ENCODE measurements at regions not wholly inside any gene's neighbourhood (a gene's known extent, or its start where the extent isn't known, plus 50 kb on each side); places are given as distances from the start of the nearest gene placed in this dataset.

DNA sequence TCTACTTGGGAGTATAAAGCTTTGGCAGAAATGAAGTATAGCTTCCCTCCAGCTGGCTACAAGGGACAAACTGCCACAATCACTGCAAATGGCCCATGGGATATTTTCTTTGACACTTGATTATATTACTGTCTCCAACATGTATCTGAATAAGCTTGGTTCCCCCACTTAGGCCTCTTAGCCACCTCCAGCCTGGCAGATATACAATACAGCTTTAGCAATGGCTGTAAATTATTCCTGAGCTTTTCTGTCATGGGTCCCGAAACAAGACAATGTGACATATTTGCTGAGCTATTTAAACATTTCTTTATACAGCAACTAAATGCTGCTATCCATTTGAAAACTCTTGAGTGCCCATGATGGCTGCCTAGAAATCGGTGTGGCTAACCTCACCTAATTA, 406.2 kb downstream of the SUCLG1 start:
- no peak for TF ChIP-seq ZNF701 (tag by site-specific recombination; IDR thresholded peaks at IDR 0.05)
- TF ChIP-seq YY1 (tag by site-specific recombination; IDR thresholded peaks at IDR 0.05) = no peak
- TF ChIP-seq ZNF146 (tag by site-specific recombination; IDR thresholded peaks at IDR 0.05) = no peak
- TF ChIP-seq ZNF140 (tag by site-specific recombination; IDR thresholded peaks at IDR 0.05) = no peak
- TF ChIP-seq ZNF530 (tag by site-specific recombination; IDR thresholded peaks at IDR 0.05; ENCODE audit: low read depth) = no peak
- TF ChIP-seq ZNF248 (tag by site-specific recombination; IDR thresholded peaks at IDR 0.05) = no peak
- TF ChIP-seq ZFP37 (tag by site-specific recombination; IDR thresholded peaks at IDR 0.05) = no peak
- TF ChIP-seq ZNF473 (tag by site-specific recombination; IDR thresholded peaks at IDR 0.05) = no peak
- no peak for TF ChIP-seq ZNF341 (tag by site-specific recombination; IDR thresholded peaks at IDR 0.05; ENCODE audit: low read depth)
- no peak for TF ChIP-seq MYNN (tag by site-specific recombination; IDR thresholded peaks at IDR 0.05; ENCODE audit: borderline replicate concordance)
- TF ChIP-seq WT1 (tag by site-specific recombination; IDR thresholded peaks at IDR 0.05) = no peak
- TF ChIP-seq ZNF549 (tag by site-specific recombination; IDR thresholded peaks at IDR 0.05) = no peak
- TF ChIP-seq ZNF580 (tag by site-specific recombination; IDR thresholded peaks at IDR 0.05) = no peak
- TF ChIP-seq YY2 (tag by site-specific recombination; IDR thresholded peaks at IDR 0.05) = no peak
- TF ChIP-seq ZNF792 (tag by site-specific recombination; IDR thresholded peaks at IDR 0.05) = no peak
- no peak for TF ChIP-seq ZNF558 (tag by site-specific recombination; IDR thresholded peaks at IDR 0.05)
- TF ChIP-seq ZNF664 (tag by site-specific recombination; IDR thresholded peaks at IDR 0.05) = no peak
- ChIA-PET POLR2A (interaction anchor here (1.0 kb wide), 1 partner anchor 9 kb away, joined by 3 read pairs; no protein-coding TSS in a partner anchor), CTCF (interaction anchor here (0.8 kb wide), 1 partner anchor 262 kb away, joined by 3 read pairs; no protein-coding TSS in a partner anchor)
- Histone ChIP-seq H3K36me3 (ENCODE audit: control insufficient read depth in 2 of 2, insufficient read depth in 1 of 2, low read length in 2 of 2) (no peaks in the 10 kb centered on the region), H3K9me3 (ENCODE audit: control insufficient read depth, insufficient read depth, low read depth, low read length) (no peaks in the 10 kb centered on the region), H3K27ac (ENCODE audit: extremely low read depth, low read depth, low read length) (no peak overlapping the region), H3K4me3 (ENCODE audit: low read depth, low read length) (no peak overlapping the region), H3K4me1 (ENCODE audit: control insufficient read depth, insufficient read depth, low read length) (no peaks in the 10 kb centered on the region)

DNA sequence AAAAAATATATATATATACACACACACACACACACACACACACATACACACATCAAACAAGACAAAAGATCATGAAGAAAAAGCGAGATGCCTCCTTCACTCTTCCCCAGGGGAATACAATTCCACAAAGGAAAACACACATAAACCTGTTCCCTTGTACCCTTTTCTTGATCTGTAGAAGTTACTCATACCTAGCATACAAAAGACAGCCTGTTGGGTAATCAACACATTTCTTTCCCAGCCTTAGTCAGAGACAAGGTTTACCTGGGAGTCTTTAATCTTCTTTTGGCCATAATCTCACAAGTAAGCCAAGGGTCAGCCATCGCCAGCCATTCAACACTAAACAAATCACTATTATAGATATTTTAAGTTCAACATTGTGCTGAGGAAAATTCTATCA, 407.0 kb downstream of the SUCLG1 start:
- H3K4me3 ChIP-seq (ENCODE audit: low read depth, low read length) = no peak overlapping the region
- TF ChIP-seq, protein P1, sequence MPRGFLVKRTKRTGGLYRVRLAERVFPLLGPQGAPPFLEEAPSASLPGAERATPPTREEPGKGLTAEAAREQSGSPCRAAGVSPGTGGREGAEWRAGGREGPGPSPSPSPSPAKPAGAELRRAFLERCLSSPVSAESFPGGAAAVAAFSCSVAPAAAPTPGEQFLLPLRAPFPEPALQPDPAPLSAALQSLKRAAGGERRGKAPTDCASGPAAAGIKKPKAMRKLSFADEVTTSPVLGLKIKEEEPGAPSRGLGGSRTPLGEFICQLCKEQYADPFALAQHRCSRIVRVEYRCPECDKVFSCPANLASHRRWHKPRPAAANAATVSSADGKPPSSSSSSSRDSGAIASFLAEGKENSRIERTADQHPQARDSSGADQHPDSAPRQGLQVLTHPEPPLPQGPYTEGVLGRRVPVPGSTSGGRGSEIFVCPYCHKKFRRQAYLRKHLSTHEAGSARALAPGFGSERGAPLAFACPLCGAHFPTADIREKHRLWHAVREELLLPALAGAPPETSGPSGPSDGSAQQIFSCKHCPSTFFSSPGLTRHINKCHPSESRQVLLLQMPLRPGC (tag by site-specific recombination; IDR thresholded peaks at IDR 0.05) = no peak
- TF ChIP-seq, protein P2, sequence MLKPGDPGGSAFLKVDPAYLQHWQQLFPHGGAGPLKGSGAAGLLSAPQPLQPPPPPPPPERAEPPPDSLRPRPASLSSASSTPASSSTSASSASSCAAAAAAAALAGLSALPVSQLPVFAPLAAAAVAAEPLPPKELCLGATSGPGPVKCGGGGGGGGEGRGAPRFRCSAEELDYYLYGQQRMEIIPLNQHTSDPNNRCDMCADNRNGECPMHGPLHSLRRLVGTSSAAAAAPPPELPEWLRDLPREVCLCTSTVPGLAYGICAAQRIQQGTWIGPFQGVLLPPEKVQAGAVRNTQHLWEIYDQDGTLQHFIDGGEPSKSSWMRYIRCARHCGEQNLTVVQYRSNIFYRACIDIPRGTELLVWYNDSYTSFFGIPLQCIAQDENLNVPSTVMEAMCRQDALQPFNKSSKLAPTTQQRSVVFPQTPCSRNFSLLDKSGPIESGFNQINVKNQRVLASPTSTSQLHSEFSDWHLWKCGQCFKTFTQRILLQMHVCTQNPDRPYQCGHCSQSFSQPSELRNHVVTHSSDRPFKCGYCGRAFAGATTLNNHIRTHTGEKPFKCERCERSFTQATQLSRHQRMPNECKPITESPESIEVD (tag by site-specific recombination; IDR thresholded peaks at IDR 0.05) = no peak
- ChIA-PET CTCF (interaction anchor here (0.9 kb wide), 1 partner anchor 29 kb away, joined by 4 read pairs; no protein-coding TSS in a partner anchor), POLR2A (no interaction called here)
- no peak overlapping the region for H3K27ac ChIP-seq (ENCODE audit: extremely low read depth, low read depth, low read length)
- H3K4me1 ChIP-seq (ENCODE audit: control insufficient read depth, insufficient read depth, low read length) = no peaks in the 10 kb centered on the region
- no peaks in the 10 kb centered on the region for H3K9me3 ChIP-seq (ENCODE audit: control insufficient read depth, insufficient read depth, low read depth, low read length)
- no peaks in the 10 kb centered on the region for H3K36me3 ChIP-seq (ENCODE audit: control insufficient read depth in 2 of 2, insufficient read depth in 1 of 2, low read length in 2 of 2)

DNA sequence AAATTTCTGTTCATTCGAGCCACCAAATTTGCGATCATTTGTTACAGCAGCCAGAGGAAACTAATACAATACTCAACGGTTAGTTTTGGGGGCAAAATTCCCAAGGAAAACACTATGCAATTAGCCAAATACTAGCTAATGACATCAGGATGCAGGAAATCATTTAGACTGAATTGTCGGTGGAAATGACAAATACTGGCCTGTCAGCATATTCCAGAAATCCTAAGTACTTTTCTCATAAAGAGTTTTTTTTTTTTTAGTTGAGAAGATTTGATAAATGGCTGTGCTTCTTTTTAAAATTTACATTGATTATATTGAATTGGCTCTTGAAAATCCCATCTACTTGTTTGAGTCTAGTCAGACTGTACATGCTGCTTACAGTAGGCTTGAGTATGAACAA, 410.1 kb downstream of the SUCLG1 start:
- no peak overlapping the region for H3K27ac ChIP-seq (ENCODE audit: extremely low read depth, low read depth, low read length)
- no peak for TF ChIP-seq ZBTB20 (tag by site-specific recombination; IDR thresholded peaks at IDR 0.05)
- TF ChIP-seq ZBTB49 (tag by site-specific recombination; IDR thresholded peaks at IDR 0.05; ENCODE audit: low read depth) = no peak
- H3K9me3 ChIP-seq (ENCODE audit: control insufficient read depth, insufficient read depth, low read depth, low read length) = no peaks in the 10 kb centered on the region
- CTCF ChIA-PET = no interaction called here
- H3K36me3 ChIP-seq (ENCODE audit: control insufficient read depth in 2 of 2, insufficient read depth in 1 of 2, low read length in 2 of 2) = no peaks in the 10 kb centered on the region
- H3K4me1 ChIP-seq (ENCODE audit: control insufficient read depth, insufficient read depth, low read length) = no peaks in the 10 kb centered on the region
- POLR2A ChIA-PET = no interaction called here
- H3K4me3 ChIP-seq (ENCODE audit: low read depth, low read length) = no peak overlapping the region

Measured in HEK293 (cell line).